Left ventricle myocardium inferior (tissue), 1 donor: ENCODE measurements at regions not wholly inside any gene's neighbourhood (a gene's known extent, or its start where the extent isn't known, plus 50 kb on each side); places are given as distances from the start of the nearest gene placed in this dataset.

Experiments used
- DNase-seq: peaks from one replicate; pipeline ENCODE4 v3.0.0-alpha.2; 2020
- H3K27ac ChIP-seq: fragments of 200-600 bp; replicated peaks from 2 replicates; pipeline ENCODE4 v1.8.0; 2021
- H3K27me3 ChIP-seq: fragments of 200-600 bp; 2 replicates; pipeline ENCODE4 v1.8.0; 2021; ENCODE audit warnings: low read depth
- H3K36me3 ChIP-seq: fragments of 200-600 bp; 2 replicates; pipeline ENCODE4 v1.8.0; 2021
- H3K4me1 ChIP-seq: fragments of 200-600 bp; 2 replicates; pipeline ENCODE4 v1.8.0; 2021
- H3K4me3 ChIP-seq: fragments of 200-600 bp; 2 replicates; pipeline ENCODE4 v1.8.0; 2021; ENCODE audit warnings: mild to moderate bottlenecking, moderate library complexity
- H3K9me3 ChIP-seq: fragments of 200-600 bp; replicated peaks from 2 replicates; pipeline ENCODE4 v1.8.0; 2021
- intact Hi-C: fragments of 100-400 bp; cut with micrococcal nuclease; formaldehyde crosslinking; loops from one replicate; pipeline ENCODE4 v1.11.0; 2022
- TF ChIP-seq, protein P1 (sequence below): fragments of 200-600 bp; IDR thresholded peaks from 2 replicates; pipeline ENCODE4 v1.8.0; 2021; ENCODE audit warnings: antibody characterized with exemption, mild to moderate bottlenecking, borderline replicate concordance
- donor health status: DM: no; HTN: yes; CAD: no; lungs with severe emphysema.

DNA sequence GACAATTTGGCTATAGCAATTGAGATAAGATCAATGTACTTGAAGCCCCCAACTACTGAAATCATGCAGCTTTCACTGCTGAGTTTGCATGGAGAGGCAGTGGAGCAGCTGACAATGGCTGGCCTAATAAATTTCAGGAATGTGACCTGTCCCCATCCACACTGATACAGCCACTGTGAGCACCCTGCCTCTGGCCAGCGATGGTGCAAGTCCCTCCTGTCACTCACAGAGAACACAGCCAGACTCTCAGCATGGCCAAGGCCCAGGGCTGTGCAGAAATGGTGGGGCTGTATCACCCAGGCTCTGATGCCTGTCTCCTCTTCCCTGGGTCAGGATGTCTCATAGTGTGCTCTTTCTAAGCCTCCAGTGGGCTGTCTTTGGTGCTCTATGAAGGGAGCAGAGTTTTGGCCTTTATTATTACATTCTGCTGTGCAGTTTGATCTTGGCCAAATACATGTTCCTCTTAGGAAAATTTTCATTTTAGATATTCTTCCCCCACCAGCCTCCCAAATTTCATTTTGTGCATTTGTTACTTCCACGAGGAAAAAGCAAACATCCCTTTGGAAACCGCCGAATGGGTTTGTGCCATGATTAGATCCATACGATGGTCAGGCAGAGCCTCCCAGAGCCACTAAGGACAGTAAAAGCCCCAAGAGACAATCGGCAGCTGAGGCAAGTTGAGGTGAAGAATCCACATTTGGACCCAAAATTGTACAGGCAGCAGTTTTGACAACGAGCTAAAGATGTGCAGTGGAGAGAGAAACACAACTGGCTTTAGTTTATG is 85.1 kb upstream of the WSCD2 start:
- Histone ChIP-seq H3K27me3 (peaks cover 29% of the 10 kb centered on the region), H3K4me1 (peaks cover 11% of the 10 kb centered on the region), H3K9me3 (no peaks in the 10 kb centered on the region), H3K27ac (no peak overlapping the region), H3K36me3 (no peaks in the 10 kb centered on the region), H3K4me3 (no peak overlapping the region)
- TF ChIP-seq, protein P1, sequence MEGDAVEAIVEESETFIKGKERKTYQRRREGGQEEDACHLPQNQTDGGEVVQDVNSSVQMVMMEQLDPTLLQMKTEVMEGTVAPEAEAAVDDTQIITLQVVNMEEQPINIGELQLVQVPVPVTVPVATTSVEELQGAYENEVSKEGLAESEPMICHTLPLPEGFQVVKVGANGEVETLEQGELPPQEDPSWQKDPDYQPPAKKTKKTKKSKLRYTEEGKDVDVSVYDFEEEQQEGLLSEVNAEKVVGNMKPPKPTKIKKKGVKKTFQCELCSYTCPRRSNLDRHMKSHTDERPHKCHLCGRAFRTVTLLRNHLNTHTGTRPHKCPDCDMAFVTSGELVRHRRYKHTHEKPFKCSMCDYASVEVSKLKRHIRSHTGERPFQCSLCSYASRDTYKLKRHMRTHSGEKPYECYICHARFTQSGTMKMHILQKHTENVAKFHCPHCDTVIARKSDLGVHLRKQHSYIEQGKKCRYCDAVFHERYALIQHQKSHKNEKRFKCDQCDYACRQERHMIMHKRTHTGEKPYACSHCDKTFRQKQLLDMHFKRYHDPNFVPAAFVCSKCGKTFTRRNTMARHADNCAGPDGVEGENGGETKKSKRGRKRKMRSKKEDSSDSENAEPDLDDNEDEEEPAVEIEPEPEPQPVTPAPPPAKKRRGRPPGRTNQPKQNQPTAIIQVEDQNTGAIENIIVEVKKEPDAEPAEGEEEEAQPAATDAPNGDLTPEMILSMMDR, result no peak
- DNase-seq, result no peak
- intact Hi-C loops, result no loop called here

DNA sequence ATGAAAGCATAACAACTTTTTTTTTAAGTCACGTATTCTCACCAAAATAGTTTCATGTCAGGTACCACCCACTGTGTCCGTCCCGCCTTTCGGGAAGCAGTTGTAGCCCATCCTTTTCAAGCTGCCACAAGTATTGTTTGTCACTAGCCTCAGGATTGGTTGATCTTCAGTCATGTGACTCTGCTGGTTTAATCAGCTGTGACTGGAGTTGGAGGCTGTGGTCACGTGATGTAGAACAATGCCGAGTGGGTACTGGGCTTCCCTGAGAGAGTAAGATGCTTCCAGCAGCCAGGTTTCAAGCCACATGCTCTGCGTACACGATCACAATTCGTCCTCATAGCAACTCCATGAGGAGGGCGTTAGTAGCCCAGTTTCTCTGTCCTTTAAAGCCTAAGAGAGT is 83.0 kb upstream of the WSCD2 start:
- TF ChIP-seq, protein P1, result no peak
- Histone ChIP-seq H3K27me3 (peaks cover 46% of the 10 kb centered on the region), H3K27ac (no peak overlapping the region), H3K36me3 (no peaks in the 10 kb centered on the region), H3K9me3 (no peaks in the 10 kb centered on the region), H3K4me1 (peaks cover 11% of the 10 kb centered on the region), H3K4me3 (no peak overlapping the region)
- intact Hi-C loops, result no loop called here
- no peak for DNase-seq

DNA sequence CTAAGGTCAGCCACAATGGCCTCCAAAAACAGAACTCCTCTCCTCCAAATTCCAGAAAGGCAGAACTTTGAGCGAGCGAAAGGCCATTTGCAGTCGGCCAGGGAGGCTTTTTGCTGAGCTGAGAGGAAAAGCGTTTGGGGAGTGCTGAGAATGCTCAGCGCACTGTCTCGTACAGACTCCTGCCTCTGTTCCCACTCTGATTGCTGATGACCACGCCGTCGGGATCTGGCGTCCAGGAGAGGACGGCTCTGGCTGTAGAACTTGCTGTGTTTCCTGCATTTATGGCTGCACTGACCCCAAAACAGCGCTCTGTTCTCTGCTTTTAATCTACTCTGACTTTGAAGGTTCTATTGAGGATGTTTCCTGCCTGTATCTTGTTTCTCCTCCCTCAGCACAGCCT is 82.4 kb upstream of the WSCD2 start:
- peaks cover 8% of the 10 kb centered on the region for H3K4me1 ChIP-seq
- intact Hi-C loops, result no loop called here
- peak overlapping the region; percentile 63 for H3K27ac ChIP-seq
- H3K36me3 ChIP-seq, result no peaks in the 10 kb centered on the region
- H3K9me3 ChIP-seq, result no peaks in the 10 kb centered on the region
- DNase-seq, result no peak
- TF ChIP-seq, protein P1, result no peak
- peak overlapping the region; percentile 24 for H3K4me3 ChIP-seq
- H3K27me3 ChIP-seq, result peaks cover 51% of the 10 kb centered on the region

GRCh38 chr12:108047071-108047550 is 82.0 kb upstream of the WSCD2 start:
- intact Hi-C loops, result no loop called here
- Histone ChIP-seq H3K9me3 (no peaks in the 10 kb centered on the region), H3K4me3 (peak overlapping the region; percentile 24), H3K27ac (peak overlapping the region; percentile 63), H3K4me1 (peaks cover 8% of the 10 kb centered on the region), H3K36me3 (no peaks in the 10 kb centered on the region), H3K27me3 (peaks cover 56% of the 10 kb centered on the region)
- no peak for DNase-seq
- TF ChIP-seq, protein P1, result no peak

DNA sequence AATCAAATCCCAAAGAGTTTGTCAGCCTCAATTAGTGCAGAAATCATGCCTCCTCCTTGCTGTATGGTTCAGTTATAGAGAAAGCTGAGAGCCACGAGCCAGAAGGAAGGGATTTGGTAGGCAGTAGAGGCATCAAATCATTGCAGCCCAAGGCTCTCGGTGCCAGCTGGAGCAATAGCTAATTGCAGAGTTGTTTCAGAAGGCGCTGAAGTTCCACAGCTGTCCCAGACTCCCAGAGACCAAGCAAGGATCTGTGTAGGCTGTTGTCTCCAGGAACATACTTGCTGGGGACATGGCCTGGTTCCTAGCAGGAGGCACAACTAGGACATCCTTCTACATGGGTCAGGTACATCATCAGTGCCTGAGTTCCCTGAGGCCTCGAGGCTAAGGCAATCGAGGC is 80.4 kb upstream of the WSCD2 start:
- H3K4me1 ChIP-seq, result peaks cover 8% of the 10 kb centered on the region
- H3K9me3 ChIP-seq, result no peaks in the 10 kb centered on the region
- H3K36me3 ChIP-seq, result no peaks in the 10 kb centered on the region
- intact Hi-C loops, result no loop called here
- TF ChIP-seq, protein P1, result no peak
- DNase-seq, result no peak
- H3K4me3 ChIP-seq, result no peak overlapping the region
- H3K27me3 ChIP-seq, result peaks cover 71% of the 10 kb centered on the region
- H3K27ac ChIP-seq, result no peak overlapping the region
